ENCODE measurements at regions not wholly inside any gene's neighbourhood (a gene's known extent, or its start where the extent isn't known, plus 50 kb on each side); places are given as distances from the start of the nearest gene placed in this dataset.
A peak's percentile ranks its signal among the peaks of the same experiment; 100 is the strongest.

DNA sequence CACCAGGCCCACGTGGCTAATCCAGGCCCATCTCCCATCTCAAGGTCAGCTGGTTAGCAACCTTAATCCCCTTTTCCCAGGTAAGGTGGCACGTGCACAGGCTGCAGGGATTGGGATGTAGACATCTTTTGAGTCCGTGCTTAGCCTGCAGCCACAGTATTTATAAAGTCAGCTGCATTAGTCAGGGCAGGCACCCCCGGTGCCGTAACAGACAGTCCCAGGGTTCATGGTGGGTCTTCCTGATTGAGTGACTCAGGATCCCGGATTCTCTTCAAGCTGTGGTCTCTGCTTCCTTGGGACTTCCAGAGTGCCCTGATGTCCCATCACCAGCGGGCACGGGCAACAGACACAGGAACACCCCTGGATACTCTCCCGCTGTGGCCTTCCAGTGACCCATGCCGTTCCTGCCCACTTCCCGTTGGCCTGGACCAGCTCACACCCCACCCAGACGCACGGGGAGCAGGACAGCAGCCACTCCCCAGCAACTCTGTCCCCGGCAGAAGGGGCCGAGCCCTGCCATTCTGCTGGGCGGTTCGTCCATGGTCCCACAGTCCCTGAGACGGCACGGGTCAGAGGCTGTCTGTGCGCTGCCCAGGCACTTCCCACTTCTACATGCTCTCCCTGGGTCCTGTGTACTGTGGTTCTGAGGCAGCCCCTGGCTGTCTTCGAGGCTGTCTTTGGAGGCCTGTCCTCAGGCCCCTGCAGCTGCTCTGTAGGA, 248.6 kb upstream of the GSE1 start:
- no peak for DNase-seq

DNA sequence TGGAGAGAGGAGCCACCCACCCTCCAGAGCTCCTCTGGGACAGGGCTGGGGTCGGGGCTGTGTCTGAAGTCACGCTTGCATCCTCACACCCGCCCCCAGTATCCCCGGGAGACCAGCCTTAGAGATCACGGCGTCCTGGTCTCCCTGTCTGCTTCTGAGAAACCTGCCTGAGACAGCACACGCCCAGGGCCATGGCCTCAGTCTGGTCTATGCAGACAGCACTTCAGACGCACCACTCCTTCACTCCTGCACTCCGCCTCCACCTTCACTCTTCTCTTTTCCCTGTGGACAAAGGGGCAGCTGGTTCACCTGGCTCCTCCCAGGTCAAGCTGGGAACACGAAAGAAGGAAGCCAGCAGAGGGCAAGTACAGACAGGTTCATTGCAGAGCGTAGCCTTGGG, 248.0 kb upstream of the GSE1 start:
- DNase-seq = no peak

DNA sequence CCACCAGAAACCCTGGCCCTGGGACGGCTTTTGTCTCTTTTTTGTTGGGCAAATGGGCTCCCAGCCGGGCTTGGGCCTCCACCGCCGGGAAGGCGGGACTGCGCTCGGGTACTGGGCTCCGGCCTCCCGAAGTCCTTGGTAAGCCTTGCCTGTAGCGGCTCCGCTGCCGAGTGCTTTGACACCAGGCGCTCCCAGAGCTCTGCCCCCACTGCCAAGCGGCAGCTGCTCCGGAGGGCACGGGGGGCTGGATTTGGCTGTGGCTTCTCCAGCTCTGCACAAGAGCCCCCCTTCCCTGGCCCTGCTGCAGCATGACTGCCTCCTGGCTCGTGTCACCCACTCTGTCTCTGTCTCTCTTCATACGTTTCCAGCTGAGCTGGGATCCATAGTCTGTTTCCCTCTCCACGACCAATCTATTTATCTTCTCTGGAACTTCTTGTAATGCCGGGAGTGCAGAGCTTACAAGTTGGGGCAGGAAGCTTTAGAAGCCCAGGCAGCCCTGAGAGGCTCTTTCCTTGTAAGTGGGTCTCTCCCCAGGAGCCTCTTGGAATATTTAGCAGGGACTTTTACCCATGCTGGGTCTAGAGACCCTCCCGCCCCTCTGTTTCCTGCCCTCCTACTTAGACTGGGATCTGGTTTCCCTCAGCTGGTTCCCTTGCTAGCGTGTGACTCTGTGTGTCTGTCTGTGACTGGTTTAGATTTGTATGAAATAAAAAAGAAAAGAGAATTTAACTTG, 246.9 kb upstream of the GSE1 start:
- peak; percentile 91 for DNase-seq

DNA sequence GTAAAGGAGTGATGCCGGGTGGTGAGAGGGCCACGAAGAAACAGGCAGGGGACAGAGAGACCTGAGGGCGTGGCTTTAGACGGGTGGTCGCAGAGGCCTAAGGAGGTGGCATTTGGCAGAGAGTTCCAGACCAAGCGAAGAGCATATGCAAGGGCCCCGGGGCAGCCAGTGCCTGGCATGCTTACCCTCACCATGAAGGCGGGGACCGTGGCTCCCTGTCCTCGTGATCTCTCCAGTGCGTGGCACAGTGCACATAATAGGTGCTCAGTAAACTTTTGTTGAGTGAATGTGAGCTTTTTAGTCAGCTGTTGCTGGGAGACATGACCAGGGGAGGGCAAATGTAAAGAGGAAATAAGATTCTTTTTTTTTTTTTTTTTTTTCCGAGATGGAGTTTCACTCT, 245.6 kb upstream of the GSE1 start:
- DNase-seq = no peak

DNA sequence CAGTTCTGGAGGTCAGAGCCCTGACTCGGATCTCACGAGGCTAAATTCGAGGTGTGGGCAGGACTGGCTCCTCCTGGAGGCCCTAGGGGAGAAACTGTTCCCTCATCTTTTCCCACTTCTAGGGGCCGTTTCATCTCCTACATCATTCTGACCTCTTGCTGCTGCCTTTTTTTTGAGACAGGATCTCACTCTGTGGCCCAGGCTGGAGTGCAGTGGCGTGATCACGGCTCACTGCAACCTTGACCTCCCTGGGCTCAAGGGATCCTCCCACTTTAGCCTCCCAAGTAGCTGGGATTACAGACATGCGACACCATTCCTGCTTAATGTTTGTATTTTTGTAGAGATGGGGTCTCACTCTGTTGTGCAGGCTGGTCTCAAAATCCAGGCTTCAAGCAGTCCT, 244.1 kb upstream of the GSE1 start:
- DNase-seq = no peak

DNA sequence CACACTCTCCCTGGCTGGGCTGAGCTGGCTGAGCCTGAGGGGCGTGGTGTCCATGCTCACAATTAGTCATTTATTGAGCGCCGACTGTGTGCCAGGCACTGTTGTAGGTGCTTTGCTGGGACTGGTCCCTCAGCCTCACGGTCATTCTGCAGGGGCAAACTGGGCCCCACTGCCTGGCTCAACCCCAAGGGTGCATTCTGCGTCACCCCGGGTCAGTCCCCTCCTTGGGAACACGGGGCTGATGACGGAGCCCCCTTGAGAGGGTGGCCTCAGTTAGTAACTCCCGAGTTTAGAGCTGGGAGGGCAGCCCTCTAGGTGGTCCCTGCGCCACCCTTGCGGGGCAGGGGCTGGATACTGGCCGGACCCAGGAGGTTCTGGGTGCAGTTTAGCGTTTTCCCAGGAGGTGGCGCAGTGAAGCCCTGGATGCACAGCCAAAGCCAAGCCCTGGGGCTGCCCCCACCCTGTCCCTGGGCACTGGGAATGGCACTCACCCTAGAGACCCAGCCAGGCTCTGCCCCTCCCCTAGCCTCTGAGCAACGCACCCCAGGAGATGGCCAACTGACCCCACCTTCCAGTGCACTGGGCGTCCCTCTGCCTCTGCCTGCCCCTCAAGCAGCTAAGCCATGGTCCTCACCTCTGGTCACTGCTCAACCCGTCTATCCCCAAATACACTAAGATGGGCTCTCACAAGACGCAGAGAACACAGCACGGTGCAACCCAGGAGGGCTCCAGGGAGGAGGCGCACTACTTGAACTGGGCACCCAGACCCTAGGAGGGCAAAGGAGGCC, 243.2 kb upstream of the GSE1 start:
- DNase-seq = peak; percentile 54

DNA sequence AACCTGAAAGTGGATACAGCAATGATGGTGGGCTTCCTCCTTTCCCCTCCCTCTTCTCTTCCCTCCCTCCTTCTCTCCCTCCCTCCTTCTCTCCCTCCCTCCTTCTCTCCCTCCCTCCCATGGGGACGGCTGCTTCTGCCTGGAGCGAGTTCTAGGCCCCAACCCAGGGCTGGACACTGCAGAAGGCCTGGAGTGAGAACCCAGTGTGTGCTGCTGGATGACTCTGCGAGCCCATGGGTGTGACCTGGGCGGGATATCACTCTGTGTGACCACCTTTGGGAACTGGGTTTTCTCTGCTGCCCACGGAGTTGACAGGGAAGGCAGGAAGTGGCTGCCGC, 242.6 kb upstream of the GSE1 start:
- no peak for DNase-seq

DNA sequence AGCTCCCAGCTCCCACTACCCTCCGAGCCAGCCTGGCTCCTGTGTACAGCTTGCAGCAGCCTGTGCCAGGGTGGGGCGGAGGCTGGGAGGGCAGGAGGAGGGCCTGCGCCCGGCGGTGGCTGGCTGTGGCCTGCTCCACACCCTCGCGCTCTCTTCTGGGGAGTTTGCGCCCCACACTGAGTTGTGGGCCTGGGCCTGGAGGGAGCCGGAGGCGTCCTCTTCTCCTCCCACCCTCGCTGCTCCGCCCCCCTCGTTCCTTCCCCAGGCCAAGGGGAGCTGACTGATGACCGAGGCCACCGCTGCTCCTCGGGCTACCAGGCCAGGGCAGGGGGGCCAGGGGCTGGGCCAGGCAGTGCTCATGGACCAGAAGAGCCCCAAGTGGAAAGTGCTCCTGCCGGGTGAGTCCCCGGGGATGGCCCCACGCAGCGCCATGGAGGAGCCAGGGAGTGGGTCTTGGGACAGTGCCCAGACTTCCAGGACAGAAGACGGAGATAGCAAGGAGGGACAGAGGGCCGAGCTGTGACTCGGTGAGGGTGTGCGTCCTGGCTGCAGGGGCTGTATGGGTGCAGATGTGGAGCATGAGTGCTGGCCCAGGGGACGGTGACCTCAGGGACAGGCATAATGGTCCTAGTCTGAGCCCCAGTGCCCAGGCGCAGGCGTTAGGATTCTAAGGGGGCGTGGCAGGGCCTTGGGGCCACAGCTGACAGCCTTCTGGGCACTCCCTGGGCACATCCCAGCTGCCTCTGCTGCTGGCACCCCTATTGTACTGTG, 242.1 kb upstream of the GSE1 start:
- DNase-seq = peak; percentile 61

DNA sequence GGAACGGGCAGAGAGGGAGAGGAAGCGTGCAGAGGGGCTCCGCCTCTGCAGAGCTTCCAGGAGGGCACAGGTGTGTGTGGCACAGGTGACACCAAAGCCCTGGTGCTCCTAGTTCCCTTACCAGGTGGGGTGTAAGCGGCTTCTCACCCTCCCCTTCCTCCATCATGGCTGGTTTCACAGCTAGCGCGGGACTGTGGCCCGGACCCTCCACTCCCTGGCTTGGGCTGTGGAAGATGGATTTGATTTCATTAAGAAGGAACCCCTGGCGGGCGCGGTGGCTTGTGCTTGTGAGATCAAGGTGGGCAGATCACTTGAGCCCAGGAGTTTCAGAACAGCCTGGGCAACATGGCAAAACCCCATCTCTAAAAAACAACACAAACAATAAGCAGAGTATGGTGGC, 241.2 kb upstream of the GSE1 start:
- no peak for DNase-seq

DNA sequence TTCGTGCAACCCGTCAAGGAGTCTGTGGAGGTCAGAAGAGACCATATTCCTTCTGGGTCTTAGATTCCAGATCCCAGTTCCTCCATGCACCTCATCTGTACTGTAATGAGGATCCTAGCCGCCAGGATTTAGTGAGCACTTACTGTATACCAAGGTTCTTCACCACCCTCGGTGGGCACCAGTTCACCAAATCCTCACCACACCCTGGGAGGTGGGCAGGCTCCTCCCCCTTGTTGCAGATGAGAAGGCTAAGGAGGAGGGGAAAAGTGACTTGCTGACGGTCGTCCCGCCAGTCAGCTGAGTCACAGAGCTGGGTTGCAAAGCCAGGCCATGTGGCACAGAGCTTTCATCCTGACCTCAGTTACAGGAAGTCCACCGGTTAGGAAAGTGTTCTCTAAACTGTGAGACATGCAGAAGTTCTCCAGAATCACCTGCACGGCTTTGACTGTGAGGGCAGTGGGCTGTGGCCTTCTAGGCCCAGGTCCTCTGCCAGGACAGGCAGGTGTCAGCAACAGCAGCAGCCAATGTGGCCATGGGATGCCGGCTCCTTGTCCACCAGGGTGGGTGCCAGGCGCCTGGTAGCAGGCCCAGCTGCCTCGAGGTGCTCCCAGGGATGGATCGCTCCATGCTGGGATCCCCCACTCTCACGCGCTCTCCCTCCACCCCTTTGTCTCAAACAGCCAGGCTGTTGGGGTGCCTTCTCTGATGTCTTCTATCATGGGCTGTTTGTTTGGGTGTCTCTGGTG, 240.3 kb upstream of the GSE1 start:
- no peak for DNase-seq

DNA sequence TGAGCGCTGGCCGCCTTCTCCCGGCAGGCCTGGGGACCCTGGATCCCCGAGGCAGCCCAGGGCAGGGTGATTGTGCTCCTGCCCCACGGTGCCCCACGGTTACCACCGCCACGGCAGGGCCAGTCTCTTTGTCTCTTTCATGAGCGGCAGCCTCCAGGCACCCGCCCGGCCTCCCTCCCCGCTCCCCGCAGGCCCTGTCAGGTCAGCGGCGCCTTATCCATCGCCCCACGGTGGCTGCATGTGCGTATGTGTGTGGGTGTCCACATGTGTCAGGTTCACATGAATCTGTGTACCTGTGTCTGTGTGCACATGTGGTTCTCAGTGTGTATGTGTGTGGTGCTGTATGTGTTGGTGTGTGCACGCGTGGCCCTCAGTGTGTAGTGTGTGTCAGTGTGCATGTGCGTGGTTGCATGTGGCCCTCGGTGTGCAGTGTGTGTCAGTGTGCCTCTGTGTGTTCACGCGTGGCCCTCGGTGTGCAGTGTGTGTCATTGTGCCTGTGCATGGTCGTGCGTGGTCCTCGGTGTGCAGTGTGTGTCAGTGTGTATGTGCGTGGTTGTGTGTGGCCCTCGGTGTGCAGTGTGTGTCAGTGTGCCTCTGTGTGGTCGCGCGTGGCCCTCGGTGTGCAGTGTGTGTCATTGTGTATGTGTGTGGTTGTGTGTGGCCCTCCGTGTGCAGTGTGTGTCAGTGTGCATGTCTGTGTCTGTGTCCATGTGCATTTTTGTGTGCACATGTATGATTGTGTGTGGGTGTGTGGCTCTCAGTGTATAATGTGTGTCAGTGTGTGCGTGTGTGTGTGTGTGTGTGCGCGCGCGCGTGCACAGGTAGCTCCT, 239.2 kb upstream of the GSE1 start:
- no peak for DNase-seq

DNA sequence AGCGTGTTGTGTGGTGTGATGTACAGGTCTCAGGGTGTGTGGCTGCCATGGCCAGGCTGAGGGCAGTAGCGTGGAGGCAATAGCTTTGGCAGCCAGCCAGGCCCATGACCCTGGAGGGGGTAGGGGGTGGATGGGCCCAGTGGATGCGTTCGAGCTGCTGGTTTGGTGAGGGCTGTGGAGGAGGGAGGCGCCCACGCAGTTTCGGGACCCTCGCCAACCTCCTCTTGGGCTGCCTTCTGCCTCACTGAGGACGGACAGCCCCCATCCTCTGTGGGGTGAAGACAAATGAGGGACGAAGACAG, 238.6 kb upstream of the GSE1 start:
- no peak for DNase-seq

DNA sequence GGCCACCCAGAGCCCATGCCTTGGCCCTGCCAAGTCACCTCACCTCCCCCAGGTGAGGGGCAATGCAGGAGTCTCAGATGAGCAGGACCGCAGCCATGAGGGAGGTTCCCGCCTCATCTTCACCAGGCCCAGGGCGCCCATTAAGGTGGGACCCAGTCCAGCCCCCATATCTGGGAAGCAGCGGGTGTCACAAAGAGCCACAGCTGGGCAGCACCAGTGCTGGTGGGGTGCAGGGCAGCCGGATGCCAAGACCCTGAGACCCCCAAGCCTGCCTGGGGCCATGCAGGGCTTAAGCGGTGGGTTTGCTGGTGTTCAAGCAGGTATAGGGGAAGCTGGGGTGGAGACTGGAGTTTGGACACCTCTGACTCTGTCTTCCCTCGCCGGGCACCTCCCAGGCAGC, 237.8 kb upstream of the GSE1 start:
- no peak for DNase-seq

DNA sequence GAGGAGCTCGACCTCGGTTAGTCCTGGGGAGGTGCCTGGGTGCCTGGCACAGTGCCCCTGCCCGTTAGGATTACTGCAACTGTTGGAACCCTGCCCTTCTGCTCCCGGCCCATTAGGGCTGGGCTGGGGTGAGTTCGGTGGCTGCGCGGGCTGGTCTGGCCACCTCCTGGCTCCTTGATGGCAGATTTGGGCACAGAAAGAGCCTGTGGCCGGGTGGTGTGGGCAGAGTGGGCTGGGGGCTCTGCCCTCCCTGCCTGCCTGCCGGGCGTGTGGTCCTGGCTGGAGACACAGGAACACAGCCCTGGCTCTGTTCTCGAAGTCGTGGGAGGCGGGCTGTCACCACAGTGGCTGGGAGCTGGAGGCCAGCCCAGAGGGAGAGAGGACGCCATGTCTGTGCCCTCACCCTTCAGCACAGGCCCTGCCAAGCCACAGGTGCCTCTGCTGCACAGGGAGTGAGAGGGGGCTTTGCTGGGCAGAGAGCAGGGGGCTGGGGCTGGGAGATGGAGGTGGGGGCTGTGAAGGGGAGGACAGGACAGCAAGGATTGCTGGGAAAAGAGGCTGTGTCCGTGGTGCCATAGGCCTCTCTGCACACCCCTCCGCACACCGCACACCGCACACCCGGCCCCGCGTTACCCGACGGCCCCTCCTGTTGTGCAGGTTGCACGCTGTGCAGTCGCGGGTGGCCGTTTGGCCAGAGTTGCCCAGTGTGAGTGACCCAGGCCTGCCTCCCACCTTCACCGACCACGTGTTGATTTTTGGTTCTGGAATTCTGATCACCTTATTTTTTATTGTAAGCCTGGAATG, 236.6 kb upstream of the GSE1 start:
- no peak for DNase-seq

DNA sequence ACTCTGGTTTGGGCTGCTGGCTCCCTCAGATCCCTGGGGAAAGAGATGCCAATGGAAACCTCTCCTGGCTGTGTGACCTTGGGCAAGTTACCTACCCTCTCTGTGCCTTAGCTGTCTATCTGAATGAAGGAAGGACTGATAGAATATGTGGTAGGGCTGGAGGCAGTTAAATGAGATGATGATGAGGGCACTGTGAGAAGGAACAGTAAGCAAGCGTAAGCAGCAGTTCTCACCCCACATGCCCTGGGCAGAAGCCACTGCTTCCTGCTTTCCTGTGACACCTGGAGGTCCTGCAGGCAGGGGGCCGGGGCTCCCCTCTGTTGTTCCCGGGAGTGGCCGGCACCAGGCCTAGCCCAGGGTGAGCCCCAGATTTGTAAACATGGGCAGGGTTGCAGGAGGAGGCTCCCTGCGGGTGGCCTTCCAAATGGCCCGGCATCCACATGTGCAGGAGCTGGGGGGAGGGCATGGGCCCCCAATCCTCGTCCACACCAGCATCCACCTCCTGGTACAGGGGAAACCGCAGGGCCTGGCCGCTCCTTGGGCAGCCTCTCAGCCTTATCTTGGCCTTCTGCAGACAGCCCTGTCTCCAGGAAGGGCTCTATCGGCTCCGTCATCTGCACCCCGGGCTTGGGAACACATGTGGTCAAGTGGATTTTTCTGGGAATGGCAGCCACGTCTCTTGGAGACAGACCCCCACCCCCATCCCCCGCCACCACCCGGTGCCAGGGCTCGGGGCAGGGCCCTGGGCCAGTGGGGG, 235.6 kb upstream of the GSE1 start:
- no peak for DNase-seq

DNA sequence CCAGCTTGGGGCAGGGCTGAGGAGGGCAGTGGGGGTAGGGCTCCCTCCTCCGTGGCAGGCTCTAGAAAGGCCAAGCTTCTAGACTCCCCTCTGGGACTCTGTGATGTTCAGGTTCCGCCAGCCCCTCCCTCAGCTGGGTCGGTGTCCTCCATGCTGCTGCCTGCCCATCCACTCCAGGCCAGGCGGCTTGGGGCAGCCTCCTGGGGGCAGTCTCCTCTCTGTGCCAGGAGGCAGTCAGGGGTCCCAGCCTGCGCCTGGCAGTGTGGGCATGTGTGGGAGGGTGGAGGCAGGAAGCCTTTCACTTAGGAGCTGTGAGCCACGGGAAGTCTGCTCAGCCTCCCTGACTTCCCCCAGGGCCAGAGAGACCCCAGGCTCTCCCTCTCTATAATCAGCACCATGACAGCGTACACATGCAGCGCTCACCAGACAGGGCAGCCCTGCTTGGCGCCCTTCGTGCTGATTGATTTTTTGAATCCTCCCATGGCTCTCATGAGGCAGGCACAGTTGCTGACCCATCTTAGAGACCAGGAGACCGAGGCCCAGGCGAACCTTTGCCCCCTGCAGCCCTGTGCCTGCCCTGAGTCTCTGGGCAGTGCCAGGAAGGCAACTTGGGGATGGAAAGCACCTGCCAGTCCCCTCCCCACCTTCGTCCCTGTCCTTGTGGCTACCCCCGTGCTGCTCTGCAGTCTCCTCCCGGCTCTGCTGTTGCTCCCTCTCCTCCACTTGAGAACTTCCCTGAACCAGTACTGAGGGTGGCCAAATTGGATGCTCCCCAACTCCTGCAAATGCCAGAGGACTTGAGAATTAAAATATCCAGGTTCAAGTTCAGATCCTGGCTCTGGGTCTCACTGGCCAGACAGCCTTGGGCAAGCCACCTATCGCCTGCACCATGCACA, 234.7 kb upstream of the GSE1 start:
- no peak for DNase-seq

DNA sequence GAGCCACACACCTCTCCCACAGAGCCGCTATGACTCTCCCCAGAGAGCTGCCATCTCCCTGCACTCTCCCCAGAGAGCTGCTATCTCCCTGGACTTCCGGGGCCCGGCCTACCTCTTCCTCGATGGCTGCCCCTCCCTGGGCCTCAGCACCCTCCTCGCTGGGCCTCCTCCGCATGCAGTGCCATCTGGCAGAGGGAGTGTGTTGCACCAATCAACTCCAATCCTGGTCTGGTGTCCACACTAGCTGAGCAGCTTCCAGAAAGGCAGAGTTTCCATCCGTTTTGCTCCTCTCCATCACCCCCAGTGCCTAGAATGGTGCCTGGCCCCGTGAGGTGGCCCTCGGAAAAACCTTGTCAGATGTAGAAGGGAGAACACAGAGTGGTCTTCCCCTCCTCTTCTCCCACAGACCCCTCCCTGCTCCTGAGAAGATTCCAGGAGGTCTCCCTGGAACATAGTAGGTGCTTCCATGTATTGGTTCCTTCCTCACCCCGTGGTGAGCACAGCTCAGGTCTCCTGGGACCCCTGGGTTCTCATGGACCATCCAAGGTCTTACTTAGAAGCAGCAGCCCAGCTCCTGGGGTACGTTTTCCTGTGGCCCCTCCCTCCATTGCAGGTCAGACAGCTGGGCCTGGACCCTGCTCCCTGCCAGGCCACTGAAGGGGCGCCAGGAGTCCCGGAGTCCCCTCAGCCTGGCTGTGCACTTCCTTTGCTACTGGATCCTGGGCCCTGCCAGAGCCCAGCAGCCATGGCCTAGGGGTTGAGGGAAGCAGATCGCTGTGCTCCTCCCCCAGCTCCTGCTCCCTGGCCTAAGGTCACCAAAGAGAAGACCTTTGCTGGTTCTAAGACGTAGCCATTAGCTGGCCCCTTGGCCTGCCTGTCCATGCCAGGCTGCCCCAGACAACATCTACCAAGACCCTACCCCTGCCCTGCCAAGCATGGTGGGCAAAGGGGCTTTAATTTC, 233.8 kb upstream of the GSE1 start:
- DNase-seq = no peak

DNA sequence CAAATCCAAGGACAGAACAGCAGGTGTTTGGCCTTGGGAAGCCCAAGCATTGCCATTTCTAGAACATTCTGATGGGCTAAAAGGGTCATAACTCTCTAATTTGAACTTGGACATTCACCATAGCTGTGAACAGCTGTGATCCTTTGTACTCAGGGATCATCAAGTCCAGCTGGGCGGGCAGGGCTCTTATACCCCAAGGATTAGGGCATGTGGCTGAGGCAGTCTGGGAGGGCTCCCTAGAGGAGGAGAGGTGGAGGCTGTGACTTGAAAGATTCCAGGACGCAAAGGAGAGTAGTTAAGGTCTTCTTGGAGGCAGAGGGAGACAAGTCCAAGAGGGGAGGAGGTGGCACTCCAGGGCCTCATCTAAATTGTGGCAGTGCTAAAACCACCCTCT, 233.1 kb upstream of the GSE1 start:
- DNase-seq = no peak
